ENCODE measurements at regions not wholly inside any gene's neighbourhood (a gene's known extent, or its start where the extent isn't known, plus 50 kb on each side); places are given as distances from the start of the nearest gene placed in this dataset.

GRCh38 chr6:93678841-93679454 lies 259.6 kb upstream of the EPHA7 start:
- no peak for TF ChIP-seq CTCF (IDR thresholded peaks at IDR 0.05; ENCODE audit: low read length, missing control alignments)
- peak; percentile 34 for DNase-seq (ENCODE audit: low read depth)
- H3K4me3 ChIP-seq (replicated peaks; ENCODE audit: low read depth, low read length): peak overlapping the region; percentile 3

DNA sequence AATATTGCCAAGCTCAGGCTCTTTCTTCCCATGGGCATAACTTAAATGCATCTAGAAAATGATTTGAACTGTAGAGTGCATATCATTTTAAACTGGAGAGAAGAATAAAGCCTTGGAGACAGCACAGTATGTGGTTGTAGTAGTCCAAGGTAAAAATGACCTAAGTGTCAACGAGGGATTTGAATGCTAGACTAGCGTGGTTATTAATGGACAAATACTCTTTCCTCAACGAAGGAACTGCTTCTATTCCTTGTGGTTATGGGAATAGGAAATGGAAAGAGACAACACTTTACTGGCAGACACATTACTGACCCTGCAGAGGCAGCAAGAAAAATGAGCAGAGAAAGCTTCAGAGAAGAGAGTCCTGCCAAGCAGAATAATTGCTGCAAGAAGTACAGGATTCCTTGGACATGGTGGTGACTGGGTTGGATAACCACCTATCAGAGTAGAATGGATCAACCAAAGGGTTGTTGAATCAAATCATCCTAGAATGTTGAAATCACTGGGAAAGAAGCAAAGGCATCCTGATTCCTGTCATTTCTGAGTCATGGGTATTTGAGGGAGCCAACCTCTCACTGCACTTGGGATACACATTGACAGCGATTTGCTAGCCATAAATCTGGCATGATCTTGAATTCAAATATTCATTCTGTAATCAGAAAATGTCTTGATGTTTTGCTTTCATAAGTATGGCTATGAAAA lies 258.1 kb upstream of the EPHA7 start:
- no peak for TF ChIP-seq CTCF (IDR thresholded peaks at IDR 0.05; ENCODE audit: low read length, missing control alignments)
- DNase-seq (ENCODE audit: low read depth): peak; percentile 40
- H3K4me3 ChIP-seq (replicated peaks; ENCODE audit: low read depth, low read length): no peak overlapping the region

GRCh38 chr6:93676581-93676980 lies 257.2 kb upstream of the EPHA7 start:
- peak; percentile 33 for DNase-seq (ENCODE audit: low read depth)
- no peak overlapping the region for H3K4me3 ChIP-seq (replicated peaks; ENCODE audit: low read depth, low read length)
- TF ChIP-seq CTCF (IDR thresholded peaks at IDR 0.05; ENCODE audit: low read length, missing control alignments): no peak

DNA sequence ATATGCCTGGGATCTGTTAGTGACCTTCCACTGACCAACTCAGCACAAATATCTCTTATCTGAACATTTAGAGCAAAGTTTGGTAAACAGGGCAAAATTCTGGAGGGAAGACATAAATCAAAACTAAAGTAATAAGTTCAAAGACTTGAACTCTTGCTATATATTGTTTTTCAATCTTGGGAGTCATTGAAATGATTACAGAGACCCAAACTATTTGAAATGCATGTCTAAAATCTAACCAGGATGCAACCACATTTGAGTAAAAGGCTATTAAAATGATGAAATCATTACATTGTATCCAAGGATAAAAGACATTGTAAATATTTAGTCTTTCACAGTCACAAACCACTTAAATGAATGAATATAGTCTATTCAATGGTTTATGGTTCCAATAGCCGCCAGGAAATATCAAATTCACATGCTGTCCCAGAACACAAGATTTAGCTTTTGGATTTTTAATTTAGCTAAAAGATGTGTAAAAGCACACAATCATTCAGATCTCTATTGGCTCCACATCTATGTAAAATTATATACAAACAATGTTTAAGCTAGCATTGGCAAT lies 256.6 kb upstream of the EPHA7 start:
- peak; percentile 6 for DNase-seq (ENCODE audit: low read depth)

GRCh38 chr6:93663111-93663510 lies 243.8 kb upstream of the EPHA7 start:
- no peak overlapping the region for H3K4me3 ChIP-seq (replicated peaks; ENCODE audit: low read depth, low read length)
- no peak for TF ChIP-seq CTCF (IDR thresholded peaks at IDR 0.05; ENCODE audit: low read length, missing control alignments)
- no peak for DNase-seq (ENCODE audit: low read depth)

More for the DNA sequence above, 256.6 kb upstream of the EPHA7 start:
- TF ChIP-seq CTCF (IDR thresholded peaks at IDR 0.05; ENCODE audit: low read length, missing control alignments): no peak
- H3K4me3 ChIP-seq (replicated peaks; ENCODE audit: low read depth, low read length): no peak overlapping the region

- no peak overlapping the region for H3K4me3 ChIP-seq (replicated peaks; ENCODE audit: low read depth, low read length)
- no peak for DNase-seq (ENCODE audit: low read depth)
- TF ChIP-seq CTCF (IDR thresholded peaks at IDR 0.05; ENCODE audit: low read length, missing control alignments): no peak
Measured at GRCh38 chr6:93654548-93654947, 235.2 kb upstream of the EPHA7 start.

Data from fibroblast of pulmonary artery (primary cell).